Epidermal melanocyte (primary cell): ENCODE measurements at regions not wholly inside any gene's neighbourhood (a gene's known extent, or its start where the extent isn't known, plus 50 kb on each side); places are given as distances from the start of the nearest gene placed in this dataset.
"Not testable (repeated sequence)": the region's sequence is repeated elsewhere in the genome, so short reads cannot be mapped to it uniquely, and the experiment has no call there.

Experiments
- DNase-seq: peaks from one replicate; pipeline ENCODE4 v3.0.0; 2011; ENCODE audit warnings: low spot score; ENCODE audit not compliant: insufficient read length

DNA sequence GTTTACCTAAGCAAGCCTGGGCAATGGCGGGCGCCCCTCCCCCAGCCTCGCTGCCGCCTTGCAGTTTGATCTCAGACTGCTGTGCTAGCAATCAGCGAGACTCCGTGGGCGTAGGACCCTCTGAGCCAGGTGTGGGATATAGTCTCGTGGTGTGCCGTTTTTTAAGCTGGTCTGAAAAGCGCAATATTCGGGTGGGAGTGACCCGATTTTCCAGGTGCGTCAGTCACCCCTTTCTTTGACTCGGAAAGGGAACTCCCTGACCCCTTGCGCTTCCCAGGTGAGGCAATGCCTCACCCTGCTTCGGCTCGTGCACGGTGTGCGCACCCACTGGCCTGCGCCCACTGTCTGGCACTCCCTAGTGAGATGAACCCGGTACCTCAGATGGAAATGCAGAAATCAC, 442.6 kb upstream of the MTPN start:
- DNase-seq: not testable (repeated sequence)

DNA sequence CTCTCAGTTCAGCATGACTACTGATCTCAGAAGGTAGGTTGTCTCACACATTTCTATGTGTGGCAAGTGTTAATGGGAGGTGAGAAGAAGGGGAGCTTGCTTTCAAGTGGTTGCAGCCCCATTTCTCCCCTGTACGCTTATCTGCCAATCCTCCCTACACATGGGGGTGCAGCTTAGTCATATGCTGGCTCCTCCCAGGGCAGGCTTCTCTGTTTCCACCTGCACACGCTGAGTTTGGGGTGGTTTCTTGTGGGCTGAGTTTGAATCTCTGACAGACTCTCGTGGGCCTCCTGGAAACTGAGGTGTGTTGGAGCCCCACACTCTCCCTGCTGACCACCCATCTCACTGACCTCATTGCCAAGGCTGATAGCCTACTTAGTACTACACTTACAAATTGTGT, 435.8 kb upstream of the MTPN start:
- no peak for DNase-seq

DNA sequence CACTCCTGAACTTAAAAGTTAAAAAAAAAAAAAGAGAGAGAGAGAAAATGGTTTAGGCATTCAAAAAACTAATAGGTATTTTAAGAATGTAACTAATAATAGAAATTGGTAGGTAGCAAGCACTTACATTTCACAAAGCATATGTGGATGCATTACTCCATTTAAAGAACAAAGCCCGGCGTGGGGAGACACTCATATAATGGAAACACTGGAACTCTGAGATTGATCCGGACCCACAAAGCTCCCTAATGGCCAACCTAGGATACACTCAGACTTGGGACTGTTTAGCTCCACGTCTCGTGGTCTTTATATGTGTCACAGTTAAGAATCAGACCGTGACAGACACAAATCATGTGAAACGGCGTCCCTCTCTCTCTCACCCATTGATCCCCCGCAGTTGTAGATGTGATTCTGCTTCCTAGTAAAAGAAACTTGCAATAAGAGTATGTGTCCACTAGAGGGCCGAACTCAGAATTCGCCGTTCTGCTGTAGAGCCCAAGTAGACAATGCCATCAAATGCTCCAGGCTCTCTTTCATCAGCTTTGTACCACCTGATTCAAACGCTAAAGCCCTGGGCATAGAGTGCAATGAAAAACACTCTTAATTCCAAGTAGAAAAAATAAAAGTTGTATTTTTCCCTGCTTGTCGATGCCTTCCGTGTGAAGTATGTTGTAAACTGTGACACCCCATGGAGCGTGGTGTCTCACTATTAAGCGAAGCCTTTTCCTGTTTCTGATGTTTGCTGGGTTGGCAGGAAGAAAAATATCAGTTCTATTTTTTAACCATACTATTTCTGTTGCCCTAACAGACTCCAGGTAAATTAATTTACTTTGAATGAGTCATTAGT, 429.0 kb upstream of the MTPN start:
- peak; percentile 42 for DNase-seq

DNA sequence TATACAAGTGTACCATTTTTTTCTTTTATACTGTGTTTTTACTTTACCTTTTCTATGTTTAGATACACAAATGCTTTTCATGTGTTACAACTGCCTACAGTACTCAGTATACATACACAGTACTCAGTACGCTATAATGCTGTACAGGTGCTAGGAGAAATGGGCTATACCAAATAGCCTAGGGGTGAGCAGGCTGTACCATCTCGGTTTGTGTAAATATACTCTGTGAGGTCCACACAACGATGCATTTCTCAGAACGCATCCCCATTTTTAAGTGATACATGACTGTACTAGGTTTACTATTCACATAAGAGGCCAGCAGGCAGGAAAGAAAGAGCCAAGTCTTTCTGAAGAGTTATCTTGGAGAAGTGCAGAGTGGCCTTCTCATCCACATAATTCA, 426.4 kb upstream of the MTPN start:
- DNase-seq: no peak

DNA sequence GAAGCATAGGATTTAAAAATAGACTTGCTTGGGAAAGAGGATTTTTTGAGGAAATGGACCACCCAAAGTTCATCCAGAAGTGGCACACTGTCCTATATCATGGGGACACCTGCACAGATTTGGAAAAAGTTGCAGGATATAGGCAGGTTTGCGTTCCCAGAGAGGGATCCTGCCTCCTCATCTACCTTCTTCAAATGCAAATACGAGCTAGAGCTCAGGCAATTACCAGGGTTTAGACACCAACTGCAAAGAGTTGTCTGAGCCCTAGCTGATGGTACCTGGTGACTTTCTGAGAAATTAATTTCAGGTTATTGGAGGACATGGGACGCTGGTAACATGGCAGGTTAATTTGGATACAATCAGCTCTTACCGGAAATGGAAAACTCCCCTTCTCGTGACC, 423.7 kb upstream of the MTPN start:
- no peak for DNase-seq

DNA sequence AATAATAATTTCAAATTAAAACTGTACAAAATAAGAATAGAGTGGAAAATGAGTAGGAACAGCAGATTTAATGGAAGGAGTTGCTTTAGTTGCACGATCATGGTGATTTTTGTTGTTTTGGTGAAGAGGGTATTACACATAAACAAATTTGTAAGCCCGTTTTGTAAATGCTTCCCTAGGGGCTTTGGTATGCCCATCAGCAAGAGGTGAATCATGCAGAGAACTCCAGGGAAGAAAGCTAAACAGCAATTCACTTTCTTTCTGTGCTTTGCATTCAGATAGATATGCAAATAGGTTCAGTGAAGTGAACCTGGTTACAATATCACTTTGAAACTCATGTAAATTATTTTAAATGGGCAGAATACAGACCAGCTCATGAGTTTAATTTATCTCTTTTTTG, 422.2 kb upstream of the MTPN start:
- DNase-seq: no peak

DNA sequence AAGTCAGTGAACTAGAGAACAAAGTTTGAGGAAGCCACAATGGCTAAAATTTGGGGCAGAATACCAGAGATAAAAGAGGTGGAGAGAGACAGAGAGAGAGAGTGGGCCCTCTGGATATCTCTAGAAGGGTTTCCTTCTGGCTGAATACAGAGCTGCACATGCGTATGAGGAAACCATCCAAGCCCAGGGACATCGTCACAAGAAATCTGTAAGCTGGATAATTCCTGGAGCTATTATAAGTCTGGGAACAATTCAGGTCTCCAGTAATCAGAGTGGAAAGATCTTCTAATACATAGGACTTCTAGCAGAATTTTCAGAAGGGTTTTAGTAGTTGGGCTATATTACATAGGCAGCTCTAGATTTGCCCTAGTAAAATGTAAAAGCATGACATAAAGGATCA, 415.7 kb upstream of the MTPN start:
- no peak for DNase-seq

DNA sequence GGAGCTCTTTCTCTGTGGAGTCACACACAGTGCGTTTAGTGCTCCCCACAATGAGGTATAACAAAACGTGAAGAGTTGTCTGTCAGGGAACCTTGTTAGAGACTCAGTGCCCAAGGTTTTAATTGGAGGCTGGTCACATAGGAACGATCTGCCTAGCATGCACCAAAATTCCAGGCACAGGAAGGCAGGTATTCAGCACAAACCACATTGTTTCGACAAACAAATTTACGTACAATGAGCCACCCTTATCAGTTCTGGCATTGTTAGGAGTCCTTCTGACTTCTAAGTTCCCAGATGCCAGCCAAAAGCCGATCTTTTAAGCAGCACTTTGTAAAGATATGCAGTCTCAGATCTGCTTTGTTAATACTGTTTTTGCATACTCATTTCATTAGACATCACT, 414.2 kb upstream of the MTPN start:
- no peak for DNase-seq

DNA sequence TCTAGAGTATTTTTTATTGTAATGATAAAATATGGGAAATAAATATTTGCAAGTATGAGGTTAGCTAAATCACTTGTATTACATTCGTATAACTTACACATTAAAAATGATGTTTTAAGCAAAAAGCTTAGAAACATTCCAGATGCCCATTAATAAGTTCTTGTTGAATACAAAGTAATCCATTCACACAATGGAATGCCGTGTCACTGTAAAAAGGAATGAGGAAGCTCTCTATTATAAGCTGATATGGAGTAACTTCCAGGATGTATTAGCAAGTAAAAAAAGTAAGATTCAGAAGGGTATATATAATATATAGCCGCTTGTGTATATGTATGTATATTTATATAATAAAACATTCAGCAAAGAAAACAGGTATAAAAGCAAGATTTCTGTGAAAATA, 412.8 kb upstream of the MTPN start:
- DNase-seq: no peak

DNA sequence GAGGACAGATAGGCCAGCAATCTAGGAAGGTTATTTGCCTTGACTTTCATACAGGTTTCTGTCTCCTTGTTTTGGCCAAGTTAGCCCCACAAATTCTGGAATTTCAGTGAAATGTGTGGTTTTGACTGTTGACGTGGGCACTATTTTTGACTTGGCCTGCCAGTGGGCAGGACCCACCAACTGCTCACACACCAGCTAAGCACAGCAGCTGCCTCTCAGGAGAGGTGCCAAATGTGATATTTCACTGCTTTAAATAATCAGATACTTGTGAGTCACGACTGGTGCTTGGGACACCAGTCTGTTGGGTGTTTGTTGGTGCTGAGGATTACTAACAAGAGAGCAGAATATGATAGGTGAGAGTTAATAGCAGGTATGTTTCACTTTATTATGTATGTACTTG, 409.7 kb upstream of the MTPN start:
- DNase-seq: no peak

DNA sequence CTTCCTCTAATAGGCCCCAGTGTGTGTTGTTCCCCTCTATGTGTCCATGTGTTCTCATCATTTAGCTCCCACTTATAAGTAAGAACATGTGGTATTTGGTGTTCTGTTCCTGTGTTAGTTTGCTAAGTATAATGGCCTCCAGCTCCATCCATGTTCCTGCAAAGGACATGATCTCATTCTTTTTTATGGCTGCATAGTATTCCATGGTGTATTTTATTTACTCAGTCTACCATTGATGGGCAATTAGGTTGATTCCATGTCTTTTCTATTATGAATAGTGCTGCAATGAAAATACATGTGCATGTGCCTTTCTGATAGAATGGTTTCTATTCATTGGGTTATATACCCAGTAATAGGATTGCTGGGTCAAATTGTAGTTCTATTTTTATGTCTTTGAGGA, 394.2 kb upstream of the MTPN start:
- DNase-seq: not testable (repeated sequence)

DNA sequence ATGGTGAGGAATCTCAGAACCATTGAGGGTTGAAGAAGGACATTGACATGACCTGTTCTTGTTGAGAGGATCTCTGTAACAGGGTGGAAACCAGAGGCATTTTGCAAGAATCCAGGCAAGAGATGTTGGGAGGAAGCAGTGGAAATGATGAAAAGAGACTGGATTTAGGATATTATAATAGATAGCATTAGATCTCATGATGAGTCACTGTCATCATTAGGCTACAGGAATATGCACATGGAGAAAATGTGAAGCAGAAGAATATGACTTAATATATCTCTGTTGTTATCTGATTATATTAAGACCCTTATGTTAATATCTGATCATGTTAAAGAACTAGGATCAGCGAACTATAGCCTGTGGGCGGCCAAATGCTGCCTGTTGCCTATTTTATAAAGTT, 393.0 kb upstream of the MTPN start:
- no peak for DNase-seq

DNA sequence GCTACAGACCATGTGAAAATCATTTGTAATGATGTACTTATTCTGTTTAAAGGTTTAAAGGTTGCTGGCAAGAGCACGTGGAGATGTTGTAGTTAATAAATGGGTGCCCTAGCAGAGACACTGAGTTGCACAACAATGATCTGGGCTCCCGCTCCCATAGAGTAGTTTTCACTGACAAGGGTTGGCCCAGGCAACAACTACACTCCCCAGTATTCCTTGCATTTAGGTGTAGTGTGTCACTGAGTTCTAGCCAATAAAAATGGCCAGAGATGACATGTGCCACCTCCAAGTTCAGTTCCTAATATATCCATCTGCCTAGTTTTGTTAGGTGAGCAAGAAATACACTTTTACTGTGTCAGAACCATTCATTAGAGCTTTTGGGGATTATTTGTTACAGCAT, 392.1 kb upstream of the MTPN start:
- DNase-seq: no peak

DNA sequence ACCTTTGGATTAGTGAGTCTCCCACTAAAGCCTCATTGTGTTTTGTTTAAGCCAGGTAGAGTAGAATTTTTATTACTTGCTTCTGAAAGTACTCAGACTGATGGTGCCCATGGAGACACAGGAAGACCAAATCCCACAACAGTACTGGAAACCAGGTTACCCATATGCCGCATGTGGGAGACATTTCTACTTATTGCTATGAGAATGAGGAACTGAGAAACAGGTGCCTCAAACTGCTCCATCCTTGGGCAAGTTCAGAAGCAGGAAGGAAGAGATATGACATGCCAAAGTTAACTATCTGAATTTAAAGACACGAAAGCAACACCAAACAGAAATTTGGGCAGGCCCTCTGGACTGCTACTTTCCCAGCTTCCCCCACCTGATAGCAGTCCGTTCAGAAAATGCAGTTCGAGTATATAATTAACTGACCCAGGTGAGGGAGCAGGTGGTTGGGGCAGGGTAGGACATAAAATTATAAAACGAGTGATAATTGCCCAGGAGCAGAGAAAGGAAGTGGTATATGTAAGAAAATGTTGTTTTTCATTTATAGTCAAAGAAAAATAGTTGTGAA, 382.3 kb upstream of the MTPN start:
- no peak for DNase-seq

DNA sequence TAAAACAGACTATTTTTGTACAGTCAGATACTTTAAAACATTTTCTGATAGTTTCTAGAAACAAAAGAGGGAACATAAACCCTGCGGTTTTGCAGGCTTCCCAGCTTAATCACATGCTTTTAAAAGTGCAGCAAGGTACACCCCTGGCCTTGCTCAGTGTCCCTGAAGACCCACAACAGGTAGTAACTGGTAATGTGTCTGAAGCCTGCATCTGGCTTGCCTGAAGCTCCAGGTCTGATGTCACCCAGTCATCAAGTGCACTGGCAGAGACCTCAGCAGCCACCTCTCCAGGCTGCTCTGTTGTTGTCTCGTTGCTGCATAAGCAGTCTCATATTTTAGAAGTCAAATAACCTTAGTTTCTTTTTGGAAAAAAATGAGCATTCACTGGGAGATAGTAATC, 376.1 kb upstream of the MTPN start:
- DNase-seq: no peak

DNA sequence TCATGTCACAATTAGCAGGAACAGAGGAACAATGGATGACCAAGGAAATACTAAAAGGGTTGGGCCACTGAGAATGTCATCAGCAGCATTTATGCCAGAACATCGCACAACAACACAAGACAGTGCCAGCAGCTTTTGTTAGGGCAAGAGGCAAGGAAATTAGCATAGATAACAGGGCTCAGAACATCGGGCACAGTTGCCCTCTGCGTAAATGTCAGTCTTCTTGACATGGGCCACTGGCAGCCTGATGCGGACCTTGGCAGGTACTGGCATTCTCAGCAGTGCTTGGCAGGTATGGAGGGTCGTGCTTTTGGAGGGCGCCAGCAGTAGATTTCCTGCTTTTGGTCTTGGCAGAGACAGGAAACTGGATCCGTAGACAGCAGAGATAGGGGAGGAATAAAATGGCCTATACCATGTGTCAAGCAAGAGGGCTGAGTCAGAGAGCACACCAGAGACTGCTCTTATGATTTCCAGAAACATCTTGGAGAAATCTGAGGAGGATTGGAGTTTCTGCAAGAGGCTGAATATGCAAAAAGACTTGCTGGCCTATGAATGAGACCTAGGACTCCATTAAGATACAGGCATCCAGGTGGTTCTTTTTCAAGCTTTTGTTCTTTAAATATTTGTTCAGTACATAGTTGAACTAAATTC, 371.5 kb upstream of the MTPN start:
- DNase-seq: no peak

DNA sequence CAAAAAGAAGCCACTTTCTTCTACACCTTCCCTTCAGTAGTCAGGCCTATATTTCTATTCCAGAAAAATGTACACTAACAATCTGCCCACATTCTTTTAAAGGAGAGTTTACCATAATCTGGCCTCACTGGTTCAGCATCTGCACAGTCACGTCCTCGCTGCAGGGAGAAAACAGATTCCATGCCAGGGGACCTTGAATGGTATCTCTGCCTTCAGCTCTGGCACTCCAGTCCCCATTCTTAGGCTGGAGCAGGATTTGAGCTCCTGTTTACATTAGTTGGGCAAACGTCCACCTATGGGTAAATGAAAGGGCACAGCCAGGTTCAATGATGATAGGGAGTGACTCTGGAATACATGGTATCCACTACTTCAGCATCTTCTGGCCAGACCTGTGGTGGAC, 371.0 kb upstream of the MTPN start:
- no peak for DNase-seq

DNA sequence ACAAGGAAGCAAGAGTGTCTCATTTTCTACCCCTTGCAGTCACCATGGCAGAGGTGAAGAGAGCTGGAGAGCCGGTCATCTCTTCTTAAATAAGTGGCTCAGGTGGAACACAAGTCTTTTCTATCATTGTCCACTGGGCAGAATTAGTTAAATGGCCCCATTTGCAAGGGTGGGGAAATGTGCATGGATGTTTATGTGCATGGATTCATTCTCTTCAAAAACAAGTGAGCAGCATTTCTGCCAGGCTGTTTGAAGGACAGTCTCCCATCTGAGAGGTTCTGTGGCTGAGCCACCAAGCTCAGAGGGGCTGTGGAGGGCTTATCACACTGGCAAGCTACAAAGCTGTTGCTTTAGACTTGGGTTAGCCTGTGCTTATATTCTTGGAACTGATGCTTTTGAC, 370.3 kb upstream of the MTPN start:
- no peak for DNase-seq

DNA sequence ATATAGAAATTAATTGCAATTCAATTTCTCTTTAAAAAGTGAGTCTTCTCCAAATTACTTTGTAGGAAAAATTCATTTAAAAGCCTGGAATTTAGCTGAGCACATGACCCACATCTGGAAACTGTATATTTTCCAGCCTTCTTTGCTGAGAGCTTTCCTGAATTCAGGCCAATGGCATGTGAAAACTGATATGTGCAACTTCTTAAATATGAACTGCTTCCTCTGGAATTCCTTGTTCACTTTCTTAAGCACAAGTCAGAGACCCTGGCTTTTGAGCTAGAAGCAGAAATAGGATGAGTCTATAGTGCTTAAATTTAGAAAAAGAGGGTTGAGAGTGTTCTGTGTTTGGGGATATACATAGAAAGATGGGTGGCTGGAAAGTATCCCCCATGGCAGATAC, 365.1 kb upstream of the MTPN start:
- no peak for DNase-seq

DNA sequence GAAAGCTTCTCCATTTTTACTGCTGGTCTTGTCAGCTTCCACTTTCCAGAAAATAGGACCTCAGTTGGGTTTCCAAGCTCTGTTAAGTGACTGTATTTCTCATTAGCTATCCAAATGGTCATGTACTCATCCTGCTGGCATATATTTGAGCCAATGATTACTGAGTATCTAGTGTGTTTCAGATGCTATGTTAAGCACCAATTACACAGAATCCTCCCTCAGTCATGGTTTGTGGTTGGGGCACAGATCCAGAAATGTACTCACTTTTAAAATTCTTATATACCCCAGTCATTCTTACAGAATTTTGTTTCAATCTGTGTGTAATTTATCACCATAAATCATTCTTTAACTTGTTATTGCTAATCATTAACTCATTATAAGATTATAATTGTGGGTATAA, 362.3 kb upstream of the MTPN start:
- DNase-seq: no peak

DNA sequence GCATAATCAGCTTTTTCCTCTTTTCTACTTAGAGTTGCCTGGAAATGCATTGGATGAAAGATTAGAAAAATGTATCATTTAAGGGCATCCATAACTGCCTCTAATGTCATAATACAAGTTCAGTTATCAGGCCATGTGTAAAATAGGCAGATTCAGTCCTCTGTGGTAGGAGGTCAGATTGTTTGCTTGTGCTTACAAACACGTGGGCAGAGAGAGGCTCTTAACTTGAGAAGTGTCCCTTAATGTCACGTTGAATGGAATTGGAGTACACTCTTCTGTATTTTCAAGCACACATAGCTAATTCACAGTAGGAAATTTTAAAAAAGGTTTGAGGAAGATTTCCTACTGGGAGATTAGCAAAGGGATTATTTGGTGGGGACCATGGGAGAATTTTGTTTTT, 359.8 kb upstream of the MTPN start:
- no peak for DNase-seq

DNA sequence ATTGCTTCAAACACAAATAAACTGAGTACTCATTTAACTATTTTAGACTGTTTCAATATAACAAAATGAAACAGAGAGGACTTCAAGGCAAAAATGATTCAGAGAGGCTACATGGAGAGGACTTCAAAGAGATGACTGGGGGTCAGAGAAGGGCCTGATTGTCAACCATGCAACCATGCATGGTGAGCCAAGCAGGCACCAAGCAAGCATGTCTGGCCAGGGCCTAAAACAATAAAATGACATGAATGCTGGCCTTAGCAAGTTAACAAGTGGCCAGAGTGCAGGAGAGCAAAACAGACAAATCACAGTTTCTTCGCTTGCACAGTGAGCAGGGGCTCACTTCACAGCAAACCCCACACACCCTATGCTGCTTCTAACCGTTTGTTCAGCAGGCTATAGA, 356.5 kb upstream of the MTPN start:
- DNase-seq: no peak

DNA sequence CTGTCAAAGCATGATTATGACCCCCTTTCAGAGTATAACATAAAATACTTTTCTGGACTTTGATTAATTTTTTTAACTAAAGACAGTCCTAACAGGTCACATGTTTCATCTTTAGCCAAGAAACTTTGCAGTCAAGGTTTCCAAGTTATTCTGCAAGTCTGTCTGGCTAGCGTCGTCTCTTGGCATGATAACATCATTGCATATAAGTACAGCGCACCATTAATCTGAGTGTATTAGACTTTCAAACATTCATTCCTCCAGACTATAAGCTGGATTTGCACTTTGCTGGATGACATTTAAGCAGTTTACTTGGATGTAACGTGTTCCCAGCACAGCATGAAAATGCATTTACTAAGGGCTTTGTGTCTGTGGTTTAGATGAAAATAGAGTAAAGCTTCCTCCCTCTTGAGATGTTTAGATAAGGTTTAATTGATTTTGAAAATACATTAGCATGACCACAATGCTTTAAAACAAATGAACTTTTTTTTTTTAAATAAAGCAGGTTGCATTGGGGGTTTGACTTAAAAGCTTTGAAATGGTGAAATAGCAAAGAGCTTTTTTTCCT, 349.0 kb upstream of the MTPN start:
- DNase-seq: no peak
